Spleen (tissue), 11 donors: ENCODE measurements at regions not wholly inside any gene's neighbourhood (a gene's known extent, or its start where the extent isn't known, plus 50 kb on each side); places are given as distances from the start of the nearest gene placed in this dataset.

Source experiments
- DNase-seq: peaks from one replicate; pipeline ENCODE4 v3.0.0-alpha.2; 2020
- H3K27ac ChIP-seq, 8 donors: fragments of 200-600 bp; sonication (generic) in 7 of 8; 1 replicate in 4 of 8; 2 replicates in 4 of 8; pipeline versions ENCODE4 v1.5.0 to v1.8.0; 2016 to 2021; ENCODE audit warnings: inconsistent platforms in 4 of 8, mild to moderate bottlenecking in 4 of 8, moderate library complexity in 1 of 8
- H3K27me3 ChIP-seq, 7 donors: fragments of 200-600 bp; sonication (generic) in 6 of 7; replicated peaks in 1 of 7; 1 replicate in 4 of 7; 2 replicates in 3 of 7; pipeline versions ENCODE4 v1.5.0 to v1.8.0; 2016 to 2021; ENCODE audit warnings: inconsistent platforms in 3 of 7, mild to moderate bottlenecking in 1 of 7
- H3K36me3 ChIP-seq, 6 donors: fragments of 200-600 bp; sonication (generic) in 5 of 6; 1 replicate in 4 of 6; 2 replicates in 2 of 6; pipeline versions ENCODE4 v1.5.0 to v1.8.0; 2016 to 2021; ENCODE audit warnings: inconsistent platforms in 2 of 6
- H3K4me1 ChIP-seq, 6 donors: fragments of 200-600 bp; sonication (generic) in 5 of 6; 1 replicate in 3 of 6; 2 replicates in 3 of 6; pipeline versions ENCODE4 v1.5.0 to v1.8.0; 2016 to 2021; ENCODE audit warnings: inconsistent platforms in 3 of 6
- H3K4me3 ChIP-seq, 8 donors: fragments of 200-600 bp; sonication (generic) in 7 of 8; 1 replicate in 4 of 8; 2 replicates in 4 of 8; pipeline versions ENCODE4 v1.5.0 to v1.8.0; 2016 to 2021; ENCODE audit warnings: inconsistent platforms in 4 of 8, mild to moderate bottlenecking in 4 of 8, moderate library complexity in 2 of 8
- H3K9me3 ChIP-seq, 8 donors: fragments of 200-600 bp; sonication (generic) in 7 of 8; 1 replicate in 4 of 8; 2 replicates in 4 of 8; pipeline versions ENCODE4 v1.5.0 to v1.8.0; 2016 to 2021; ENCODE audit warnings: inconsistent platforms in 4 of 8
- POLR2A ChIP-seq, 3 donors: fragments of 450-650 bp; IDR thresholded peaks; one replicate each; pipeline ENCODE4 v1.5.1; 2017; ENCODE audit warnings: antibody characterized with exemption in 3 of 3, mild to moderate bottlenecking in 1 of 3
- POLR2AphosphoS5 ChIP-seq, 3 donors: sonication (generic); formaldehyde crosslinking; IDR thresholded peaks; one replicate each; pipeline ENCODE4 v1.5.1; 2017; ENCODE audit warnings: antibody characterized with exemption in 3 of 3
- WGBS, 5 donors: extraction: QIAGEN DNeasy Blood & Tissue Kit in 3 of 5; methylation state at CpG; one replicate each; pipeline versions ENCODE4 v1.1.5 to v1.1.7; 2013 to 2018; 5-methylcytosine and 5-hydroxymethylcytosine counted together
- intact Hi-C: fragments of 100-400 bp; cut with DNase I; formaldehyde crosslinking; loops from one replicate; pipeline ENCODE4 v1.15.0; 2023; ENCODE audit warnings: low total_unique reads
- TF ChIP-seq, protein P1 (sequence below), 11 experiments: fragments of 200-600 bp in 7 of 11; fragments of 450-650 bp in 4 of 11; sonication (generic) in 4 of 11; IDR thresholded peaks in 8 of 11; conservative IDR thresholded peaks in 3 of 11; 1 replicate in 7 of 11; 2 replicates in 4 of 11; pipeline versions ENCODE4 v1.4.0 to v1.8.0; 2016 to 2021; ENCODE audit warnings: antibody characterized with exemption in 11 of 11, inconsistent platforms in 4 of 11, mild to moderate bottlenecking in 1 of 11
- donor health status: healthy with polysubstance abuse.
- donor health status: DM: no; HTN: no; CAD: no; lungs with moderate emphysema.
- donor health status: DM: no; HTN: no; CAD: no.
- donor health status: Bipolar disorder and iron deficiency.
- donor health status: healthy.
- donor health status: DM: no; HTN: no; CAD: no.
- donor health status: DM: yes; HTN: yes; CAD: no.

DNA sequence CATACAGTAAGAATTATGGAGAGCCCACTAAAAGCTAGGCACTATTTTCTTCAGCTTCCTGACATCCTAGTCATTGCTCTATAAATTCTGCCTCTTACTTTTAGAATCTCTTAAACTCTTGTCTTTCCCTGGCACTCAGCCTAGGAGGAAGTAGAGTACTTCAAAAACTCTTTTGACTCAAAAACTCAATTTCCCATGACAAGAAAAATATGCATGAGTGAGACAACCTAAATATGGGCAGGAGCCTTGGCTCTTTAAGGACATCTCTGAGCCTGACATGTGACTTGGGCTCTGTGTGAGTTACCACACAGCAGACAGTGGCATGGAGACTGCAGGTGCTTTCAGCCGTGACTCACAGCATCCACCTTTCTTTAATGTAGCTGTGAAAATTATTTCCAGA, 97.5 kb upstream of the CCDC179 start:
- Histone ChIP-seq H3K9me3 (peaks cover 0 to 17% (median 9%) of the 10 kb centered on the region in 8 donors), H3K27ac (no peak overlapping the region), H3K27me3 (no peaks in the 10 kb centered on the region), H3K4me3 (no peak overlapping the region), H3K4me1 (peaks cover 0 to 7% (median 0%) of the 10 kb centered on the region in 6 donors), H3K36me3 (no peaks in the 10 kb centered on the region)
- 0 to 17% (median 13%) methylated on average over 1 of the region's 1 CpG for WGBS, 5 donors
- no peak for TF ChIP-seq POLR2A (IDR thresholded peaks at IDR 0.05)
- intact Hi-C loops, result no loop called here
- DNase-seq, result no peak

DNA sequence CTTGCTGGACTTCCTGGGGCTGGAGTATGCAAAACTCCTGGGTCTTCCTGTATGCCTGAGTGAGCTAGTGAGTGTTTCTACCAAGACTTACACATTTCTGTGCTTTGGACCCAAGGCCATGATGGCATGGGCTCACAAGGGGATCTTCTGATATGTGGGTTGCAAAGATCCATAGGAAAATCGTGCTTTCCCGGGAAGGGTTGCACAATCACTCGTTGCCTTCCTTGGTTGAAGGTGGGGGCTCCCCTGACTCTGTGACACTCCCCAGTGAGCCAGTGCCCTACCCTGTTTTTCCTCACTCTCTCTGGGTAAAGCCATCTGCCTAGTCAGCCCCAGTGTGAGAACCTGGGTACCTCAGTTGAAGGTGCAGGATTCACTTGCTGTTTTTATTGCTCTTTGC, 114.0 kb upstream of the CCDC179 start:
- no peak for TF ChIP-seq POLR2AphosphoS5 (IDR thresholded peaks at IDR 0.05)
- TF ChIP-seq POLR2A (IDR thresholded peaks at IDR 0.05), result no peak
- TF ChIP-seq, protein P1, sequence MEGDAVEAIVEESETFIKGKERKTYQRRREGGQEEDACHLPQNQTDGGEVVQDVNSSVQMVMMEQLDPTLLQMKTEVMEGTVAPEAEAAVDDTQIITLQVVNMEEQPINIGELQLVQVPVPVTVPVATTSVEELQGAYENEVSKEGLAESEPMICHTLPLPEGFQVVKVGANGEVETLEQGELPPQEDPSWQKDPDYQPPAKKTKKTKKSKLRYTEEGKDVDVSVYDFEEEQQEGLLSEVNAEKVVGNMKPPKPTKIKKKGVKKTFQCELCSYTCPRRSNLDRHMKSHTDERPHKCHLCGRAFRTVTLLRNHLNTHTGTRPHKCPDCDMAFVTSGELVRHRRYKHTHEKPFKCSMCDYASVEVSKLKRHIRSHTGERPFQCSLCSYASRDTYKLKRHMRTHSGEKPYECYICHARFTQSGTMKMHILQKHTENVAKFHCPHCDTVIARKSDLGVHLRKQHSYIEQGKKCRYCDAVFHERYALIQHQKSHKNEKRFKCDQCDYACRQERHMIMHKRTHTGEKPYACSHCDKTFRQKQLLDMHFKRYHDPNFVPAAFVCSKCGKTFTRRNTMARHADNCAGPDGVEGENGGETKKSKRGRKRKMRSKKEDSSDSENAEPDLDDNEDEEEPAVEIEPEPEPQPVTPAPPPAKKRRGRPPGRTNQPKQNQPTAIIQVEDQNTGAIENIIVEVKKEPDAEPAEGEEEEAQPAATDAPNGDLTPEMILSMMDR (IDR thresholded peaks at IDR 0.05 in 8 of 11, conservative IDR thresholded peaks at IDR 0.05 in 3 of 11), result no peak
- no peak for DNase-seq
- no peak overlapping the region for H3K27ac ChIP-seq
- intact Hi-C loops, result no loop called here
- H3K4me3 ChIP-seq, result no peak overlapping the region
- no peaks in the 10 kb centered on the region for H3K27me3 ChIP-seq
- no peaks in the 10 kb centered on the region for H3K4me1 ChIP-seq
- WGBS, 5 donors, result 85 to 96% (median 86%) methylated on average over 3 of the region's 3 CpGs
- peaks cover 0 to 17% (median 5%) of the 10 kb centered on the region in 8 donors for H3K9me3 ChIP-seq
- no peaks in the 10 kb centered on the region for H3K36me3 ChIP-seq

DNA sequence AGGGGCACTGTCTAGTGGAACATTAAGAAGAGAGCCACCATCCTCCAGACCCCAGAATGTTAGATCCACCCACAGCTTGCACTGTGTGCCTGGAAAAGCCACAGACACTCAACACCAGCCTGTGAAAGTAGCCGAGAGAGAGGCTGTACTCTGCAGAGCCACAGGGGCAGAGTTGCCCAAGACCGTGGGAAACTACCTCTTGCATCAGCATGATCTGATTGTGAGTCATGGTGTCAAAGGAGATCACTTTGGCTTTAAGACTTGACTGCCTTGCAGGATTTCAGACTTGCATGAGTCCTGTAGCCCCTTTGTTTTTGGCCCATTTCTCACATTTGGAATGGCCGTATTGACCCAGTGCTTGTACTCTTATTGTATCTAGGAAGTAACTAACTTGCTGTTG, 115.9 kb upstream of the CCDC179 start:
- TF ChIP-seq POLR2AphosphoS5 (IDR thresholded peaks at IDR 0.05), result no peak
- no peak for TF ChIP-seq POLR2A (IDR thresholded peaks at IDR 0.05)
- TF ChIP-seq, protein P1 (IDR thresholded peaks at IDR 0.05 in 8 of 11, conservative IDR thresholded peaks at IDR 0.05 in 3 of 11), result no peak
- intact Hi-C loops, result no loop called here
- Histone ChIP-seq H3K27ac (no peak overlapping the region), H3K4me3 (no peak overlapping the region), H3K27me3 (no peaks in the 10 kb centered on the region), H3K36me3 (no peaks in the 10 kb centered on the region), H3K4me1 (no peaks in the 10 kb centered on the region), H3K9me3 (peaks cover 0 to 10% (median 0%) of the 10 kb centered on the region in 8 donors)
- WGBS, 5 donors, result 64 to 83% (median 69%) methylated on average over 2 to 3 of the region's 3 CpGs
- DNase-seq, result no peak

DNA sequence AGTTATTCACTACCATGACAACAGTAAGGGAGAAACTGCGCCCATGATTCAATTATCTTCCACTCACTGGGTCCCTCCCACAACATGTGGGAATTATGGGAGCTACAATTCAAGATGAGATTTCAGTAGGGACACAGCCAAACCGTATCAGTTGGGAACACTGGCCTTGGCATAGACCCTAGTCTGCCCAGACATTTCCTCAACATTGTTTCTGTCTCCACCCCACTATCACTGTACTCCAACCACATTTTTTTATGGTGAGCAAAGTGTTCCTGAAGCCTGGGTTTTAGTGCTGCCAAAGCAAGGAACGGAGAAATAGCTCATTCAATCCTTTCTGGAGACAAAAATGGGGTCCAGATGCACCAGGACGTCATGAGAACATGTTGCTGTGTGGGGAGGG, 122.6 kb upstream of the CCDC179 start:
- no peaks in the 10 kb centered on the region for H3K27me3 ChIP-seq
- TF ChIP-seq POLR2AphosphoS5 (IDR thresholded peaks at IDR 0.05) (no peak), POLR2A (IDR thresholded peaks at IDR 0.05) (no peak)
- TF ChIP-seq, protein P1 (IDR thresholded peaks at IDR 0.05 in 8 of 11, conservative IDR thresholded peaks at IDR 0.05 in 3 of 11), result no peak
- no peaks in the 10 kb centered on the region for H3K36me3 ChIP-seq
- intact Hi-C loops, result no loop called here
- WGBS, 5 donors, result 54 to 72% (median 64%) methylated on average over 4 of the region's 4 CpGs
- H3K4me1 ChIP-seq, result no peaks in the 10 kb centered on the region
- no peak for DNase-seq
- no peak overlapping the region for H3K27ac ChIP-seq
- H3K4me3 ChIP-seq, result no peak overlapping the region
- H3K9me3 ChIP-seq, result peaks cover 0 to 6% (median 2%) of the 10 kb centered on the region in 8 donors

DNA sequence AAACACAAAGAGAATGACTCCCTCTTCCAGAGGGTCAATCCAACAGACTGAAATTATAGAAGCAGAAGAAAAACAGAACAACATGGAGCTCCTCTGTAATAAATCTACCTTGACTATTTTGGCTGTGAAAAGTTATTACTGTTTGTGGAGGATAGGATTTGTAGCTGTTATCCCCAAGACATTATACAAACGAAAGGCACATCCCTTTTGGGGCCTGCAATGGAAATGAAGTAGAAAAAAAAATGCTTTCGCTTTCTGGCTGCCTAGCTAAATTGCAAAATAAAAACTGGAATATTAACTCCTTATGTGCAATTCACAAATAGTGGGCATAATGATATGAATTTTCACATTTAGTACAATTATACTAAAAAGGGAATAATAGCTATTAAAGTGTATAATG, 123.8 kb upstream of the CCDC179 start:
- Histone ChIP-seq H3K4me1 (no peaks in the 10 kb centered on the region), H3K9me3 (peaks cover 0 to 11% (median 8%) of the 10 kb centered on the region in 8 donors), H3K27ac (no peak overlapping the region), H3K27me3 (no peaks in the 10 kb centered on the region), H3K4me3 (no peak overlapping the region), H3K36me3 (no peaks in the 10 kb centered on the region)
- TF ChIP-seq POLR2AphosphoS5 (IDR thresholded peaks at IDR 0.05) (no peak), POLR2A (IDR thresholded peaks at IDR 0.05) (no peak)
- TF ChIP-seq, protein P1 (IDR thresholded peaks at IDR 0.05 in 8 of 11, conservative IDR thresholded peaks at IDR 0.05 in 3 of 11), result no peak
- 48 to 65% (median 52%) methylated on average over 2 of the region's 2 CpGs for WGBS, 5 donors
- no peak for DNase-seq
- intact Hi-C loops, result no loop called here
